Coronary artery (tissue), 2 donors: ENCODE measurements at regions not wholly inside any gene's neighbourhood (a gene's known extent, or its start where the extent isn't known, plus 50 kb on each side); places are given as distances from the start of the nearest gene placed in this dataset.

Source experiments
- DNase-seq: peaks from one replicate; pipeline ENCODE4 v3.0.0-alpha.2; 2017; ENCODE audit warnings: low spot score
- H3K27ac ChIP-seq, 2 donors: fragments of 200-600 bp; sonication (generic); one replicate each; pipeline ENCODE4 v1.5.1; 2016 to 2019
- H3K4me3 ChIP-seq: fragments of 200-600 bp; sonication (generic); 2 replicates; pipeline ENCODE4 v1.5.1; 2016; ENCODE audit warnings: mild to moderate bottlenecking, moderate library complexity
- CTCF ChIP-seq: fragments of 200-600 bp; sonication (generic); IDR thresholded peaks from one replicate; pipeline ENCODE4 v1.5.1; 2019; ENCODE audit warnings: antibody characterized with exemption

- Histone ChIP-seq H3K4me3 (no peak overlapping the region), H3K27ac (no peak overlapping the region)
- no peak for TF ChIP-seq CTCF
- no peak for DNase-seq
Measured at GRCh38 chr5:148934895-148935400, 108.5 kb downstream of the ADRB2 start.

GRCh38 chr5:148937239-148937638, 110.8 kb downstream of the ADRB2 start:
- no peak overlapping the region for H3K27ac ChIP-seq
- no peak for DNase-seq
- TF ChIP-seq CTCF, result no peak
- H3K4me3 ChIP-seq, result no peak overlapping the region

GRCh38 chr5:148937830-148938521, 111.6 kb downstream of the ADRB2 start:
- no peak for DNase-seq
- TF ChIP-seq CTCF, result no peak
- H3K4me3 ChIP-seq, result no peak overlapping the region
- no peak overlapping the region for H3K27ac ChIP-seq

GRCh38 chr5:148938522-148938882, 112.1 kb downstream of the ADRB2 start:
- H3K27ac ChIP-seq, result no peak overlapping the region
- TF ChIP-seq CTCF, result no peak
- DNase-seq, result no peak
- H3K4me3 ChIP-seq, result no peak overlapping the region

GRCh38 chr5:148939676-148940075, 113.3 kb downstream of the ADRB2 start:
- Histone ChIP-seq H3K27ac (no peak overlapping the region), H3K4me3 (no peak overlapping the region)
- no peak for DNase-seq
- TF ChIP-seq CTCF, result no peak

GRCh38 chr5:148941810-148942209, 115.4 kb downstream of the ADRB2 start:
- no peak for TF ChIP-seq CTCF
- Histone ChIP-seq H3K27ac (no peak overlapping the region), H3K4me3 (no peak overlapping the region)
- DNase-seq, result no peak

GRCh38 chr5:148949841-148950470, 112.9 kb downstream of the SH3TC2 start:
- no peak for TF ChIP-seq CTCF
- DNase-seq, result no peak
- H3K27ac ChIP-seq, result no peak overlapping the region
- no peak overlapping the region for H3K4me3 ChIP-seq
